Femur (tissue), 1 donor: ENCODE measurements at regions not wholly inside any gene's neighbourhood (a gene's known extent, or its start where the extent isn't known, plus 50 kb on each side); places are given as distances from the start of the nearest gene placed in this dataset.
A peak's percentile ranks its signal among the peaks of the same experiment; 100 is the strongest.

Experiments used
- DNase-seq: peaks from one replicate; pipeline ENCODE4 v3.0.0-alpha.2; 2017

GRCh38 chr2:226426292-226426736, 373.3 kb downstream of the IRS1 start:
- no peak for DNase-seq

DNA sequence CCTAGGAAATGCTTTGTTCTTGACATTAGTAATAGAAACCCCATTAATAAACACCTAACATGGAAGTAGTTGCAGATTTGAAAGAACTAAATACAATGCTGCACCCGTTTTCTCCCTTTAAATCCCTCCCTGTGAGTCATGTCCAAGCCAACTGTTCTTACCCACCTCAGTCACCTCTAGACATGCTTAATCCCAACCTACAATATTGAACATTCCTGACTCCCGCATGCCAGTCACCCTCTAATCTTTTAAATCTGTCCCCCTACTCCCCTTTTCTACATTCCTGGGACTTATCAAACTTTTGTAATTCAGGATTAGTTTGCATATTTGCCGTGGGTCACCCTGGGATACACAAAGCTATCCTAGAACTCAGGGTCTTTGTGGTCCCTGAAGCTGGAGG, 374.6 kb downstream of the IRS1 start:
- no peak for DNase-seq

DNA sequence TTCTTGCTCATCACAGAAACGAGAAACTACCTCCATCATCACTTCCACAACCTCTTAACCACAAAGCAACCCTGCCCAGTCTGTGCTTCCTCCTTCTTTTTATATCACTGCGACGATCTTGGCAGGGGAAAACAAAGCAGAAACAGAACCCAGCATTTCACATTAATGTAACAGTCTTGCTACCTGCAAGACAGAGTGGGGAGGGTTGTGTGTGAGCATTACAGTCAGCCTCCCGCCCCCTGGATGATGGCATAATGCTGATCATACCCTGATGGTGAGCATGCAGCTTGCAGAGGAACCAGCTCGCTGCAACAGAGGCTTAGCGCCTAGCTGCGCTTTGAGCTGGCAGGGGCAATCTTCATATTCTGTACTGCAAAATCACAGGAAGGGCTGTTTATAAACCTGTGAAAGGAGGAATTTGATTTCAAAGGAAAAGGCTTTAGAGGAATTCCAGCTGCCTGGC, 376.1 kb downstream of the IRS1 start:
- peak; percentile 60 for DNase-seq

- DNase-seq: no peak
Observed at GRCh38 chr2:226420646-226421045, 379.0 kb downstream of the IRS1 start.

DNA sequence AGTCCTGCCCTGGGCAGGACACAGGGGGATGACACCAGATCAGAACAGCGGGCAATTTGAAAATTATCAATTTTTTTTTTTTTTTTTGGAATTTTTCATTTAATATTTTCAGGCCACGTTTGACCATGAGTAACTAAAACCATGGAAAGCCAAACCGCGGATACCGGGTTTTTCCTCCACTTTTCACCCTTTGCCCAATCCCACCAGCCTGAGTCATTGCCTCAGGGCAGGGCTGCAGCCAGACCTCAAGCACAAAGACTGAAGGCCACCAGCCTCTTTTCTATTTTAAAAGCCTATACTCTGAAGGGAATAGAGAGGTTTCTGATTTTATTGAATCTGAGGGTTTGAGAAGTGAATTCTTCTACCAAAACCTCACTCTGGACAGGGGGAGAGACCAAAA, 381.1 kb downstream of the IRS1 start:
- no peak for DNase-seq

- DNase-seq: no peak
Observed at GRCh38 chr2:226414335-226414734, 385.3 kb downstream of the IRS1 start.

- no peak for DNase-seq
Observed at GRCh38 chr2:226413498-226414130, 386.0 kb downstream of the IRS1 start.

GRCh38 chr2:226411727-226412360, 387.8 kb downstream of the IRS1 start:
- no peak for DNase-seq

GRCh38 chr2:226411205-226411604, 388.4 kb downstream of the IRS1 start:
- no peak for DNase-seq

GRCh38 chr2:226410247-226410835, 389.3 kb downstream of the IRS1 start:
- no peak for DNase-seq

- no peak for DNase-seq
Observed at GRCh38 chr2:226409134-226409533, 390.5 kb downstream of the IRS1 start.

- no peak for DNase-seq
Observed at GRCh38 chr2:226408141-226408540, 391.5 kb downstream of the IRS1 start.

- no peak for DNase-seq
Observed at GRCh38 chr2:226407135-226407534, 392.5 kb downstream of the IRS1 start.

- no peak for DNase-seq
Observed at GRCh38 chr2:226405465-226405864, 394.2 kb downstream of the IRS1 start.

DNA sequence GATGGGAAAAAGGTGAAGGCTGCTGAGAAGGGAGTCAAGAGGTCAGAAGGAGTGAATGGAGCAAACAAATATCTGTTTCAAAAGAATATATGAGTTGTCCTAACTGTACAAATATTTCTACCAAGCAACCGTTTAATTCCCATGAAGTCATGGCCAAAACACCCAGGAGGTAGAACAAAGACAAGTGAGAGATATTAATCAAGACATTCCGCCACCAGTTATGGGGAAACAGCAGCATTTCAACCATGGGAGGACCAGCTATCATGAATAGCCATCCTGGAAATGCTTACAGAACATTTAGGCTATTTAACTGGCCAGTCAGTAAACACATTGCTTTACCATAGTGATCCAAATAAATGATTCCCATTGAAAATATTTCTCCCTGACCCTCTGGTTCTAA, 396.3 kb downstream of the IRS1 start:
- DNase-seq: no peak

DNA sequence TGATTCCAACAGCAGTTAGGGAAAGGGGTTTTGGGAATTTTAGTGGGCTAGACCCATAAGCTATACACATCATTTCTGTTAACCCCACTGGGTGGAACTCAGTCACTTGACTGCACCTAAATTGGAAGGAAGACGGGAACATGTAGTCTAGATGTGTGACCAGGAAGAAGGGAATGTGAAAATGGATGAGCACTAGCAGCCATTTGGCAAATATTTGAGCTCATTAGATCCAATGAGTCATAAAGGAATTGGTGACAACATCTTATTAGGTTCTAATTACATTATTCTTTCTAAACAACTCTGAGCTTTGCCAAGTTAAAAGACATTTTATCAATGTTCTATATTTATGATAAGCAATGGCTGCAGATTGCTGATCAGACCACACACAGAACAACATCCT, 400.6 kb downstream of the IRS1 start:
- no peak for DNase-seq

DNA sequence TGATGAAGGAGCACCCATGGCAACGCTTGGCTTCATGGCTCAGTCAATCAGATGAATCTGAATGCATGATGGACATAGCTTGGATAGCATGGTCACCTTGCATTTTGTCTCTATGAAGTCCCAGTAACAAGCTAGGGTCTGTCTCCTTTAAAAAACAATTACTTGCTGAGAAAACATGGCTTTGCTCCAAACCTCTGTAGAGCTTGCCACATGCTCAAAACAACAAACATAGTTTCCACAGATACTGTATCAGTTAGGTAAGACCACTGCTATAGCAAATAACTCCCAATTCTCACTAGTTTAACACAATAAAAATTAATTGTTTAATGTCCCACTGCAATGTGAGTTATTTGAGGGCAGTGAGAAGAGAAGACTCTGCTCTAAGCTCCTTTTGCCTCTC, 401.0 kb downstream of the IRS1 start:
- DNase-seq: peak; percentile 24

GRCh38 chr2:226396541-226396940, 403.1 kb downstream of the IRS1 start:
- no peak for DNase-seq

DNA sequence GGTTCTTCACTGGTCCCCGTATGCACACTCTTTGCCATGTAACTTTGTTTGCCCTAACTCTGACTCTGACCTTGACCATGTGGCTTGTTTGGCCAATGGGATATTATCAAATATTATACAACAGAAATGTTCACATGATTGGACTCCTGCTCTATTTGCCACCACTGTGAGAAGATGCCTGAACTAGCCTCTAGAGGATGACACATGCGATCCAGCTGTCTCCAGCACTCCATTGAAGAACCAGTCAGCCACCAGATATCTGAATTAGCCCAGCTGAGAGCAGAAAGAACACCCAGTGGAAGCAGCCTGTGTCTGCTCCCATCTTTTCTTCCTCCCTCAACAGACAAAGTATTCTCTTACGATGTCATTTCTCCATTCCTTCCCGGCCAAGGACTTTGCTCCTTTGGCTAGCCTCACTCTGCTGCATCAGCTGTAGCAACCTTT, 412.1 kb downstream of the IRS1 start:
- DNase-seq: no peak

- no peak for DNase-seq
Observed at GRCh38 chr2:226383461-226383860, 416.2 kb downstream of the IRS1 start.

DNA sequence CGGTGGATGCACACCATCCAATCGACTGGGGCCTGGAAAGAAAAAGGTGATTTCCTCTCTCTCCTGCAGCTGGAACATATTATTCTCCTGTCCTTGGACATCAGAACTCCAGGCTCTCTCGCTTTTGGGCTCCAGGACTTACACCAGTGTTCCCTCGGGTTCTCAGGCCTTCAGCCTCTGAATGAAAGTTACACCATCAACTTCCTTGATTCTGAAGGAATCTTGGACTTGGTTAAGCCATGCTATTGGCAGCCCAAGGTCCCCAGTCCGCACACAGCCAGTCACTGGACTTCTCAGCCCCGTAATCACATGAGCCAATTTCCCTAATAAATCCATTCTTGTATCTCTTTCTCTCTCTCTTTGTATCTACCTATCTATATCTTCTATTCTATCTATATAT, 418.9 kb downstream of the IRS1 start:
- no peak for DNase-seq

DNA sequence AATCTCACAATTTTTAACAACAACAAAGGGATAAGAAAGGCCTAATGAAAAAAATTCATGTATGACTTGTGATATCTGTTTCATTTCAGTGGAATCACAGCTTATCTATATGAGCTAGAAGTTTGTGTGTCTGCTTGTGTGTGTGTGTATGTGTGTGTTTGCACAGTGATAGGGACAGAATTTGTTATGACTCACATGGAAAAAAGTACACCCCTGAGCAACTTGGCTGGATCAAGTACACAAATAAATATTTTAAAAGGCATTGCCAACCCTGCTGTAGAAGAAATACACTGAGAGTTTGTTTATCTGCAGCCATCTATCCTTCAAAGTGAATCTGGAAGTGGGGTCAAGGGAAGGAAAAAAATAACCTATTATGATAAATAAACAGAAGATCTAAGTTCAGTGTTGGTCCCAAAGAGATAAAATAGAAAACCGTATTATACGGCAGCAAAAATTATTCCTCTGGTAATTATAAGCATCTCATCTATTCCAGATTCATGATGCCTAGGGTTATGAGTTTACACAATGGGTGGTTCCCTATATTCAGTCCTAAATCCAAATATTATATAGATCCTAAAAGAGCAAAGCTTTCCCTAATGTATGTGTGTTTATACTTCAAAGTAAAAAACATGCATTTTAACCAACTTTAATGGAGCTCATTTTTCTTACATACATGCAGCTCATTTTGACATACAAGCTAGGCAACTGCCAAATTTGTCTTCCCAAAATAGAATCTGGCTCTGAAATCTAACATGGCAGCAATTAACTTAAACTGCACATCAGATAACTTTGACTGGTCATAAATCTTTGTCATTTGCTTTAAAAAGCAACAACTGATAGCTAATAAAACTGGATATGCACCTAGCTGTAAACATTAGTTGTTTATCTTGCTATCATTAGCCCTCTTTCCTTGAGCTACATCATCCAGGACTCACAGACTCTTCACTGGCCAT, 420.6 kb downstream of the IRS1 start:
- no peak for DNase-seq

- DNase-seq: no peak
Observed at GRCh38 chr2:226376516-226377180, 423.0 kb downstream of the IRS1 start.
